ENCODE measurements at regions not wholly inside any gene's neighbourhood (a gene's known extent, or its start where the extent isn't known, plus 50 kb on each side); places are given as distances from the start of the nearest gene placed in this dataset.

- TF ChIP-seq POLR2A (IDR thresholded peaks at IDR 0.05) (no peak), CTCF (IDR thresholded peaks at IDR 0.05) (no peak), POLR2AphosphoS5 (IDR thresholded peaks at IDR 0.05) (no peak), EP300 (IDR thresholded peaks at IDR 0.05) (no peak)
These were observed 265.5 kb upstream of the POT1 start for GRCh38 chr7:125195156-125195555.
